K562 (cell line): ENCODE measurements at regions not wholly inside any gene's neighbourhood (a gene's known extent, or its start where the extent isn't known, plus 50 kb on each side); places are given as distances from the start of the nearest gene placed in this dataset.

ENCODE experiments used
- ARID1B ChIP-seq: fragments of 450-650 bp; IDR thresholded peaks from 2 replicates; pipeline ENCODE4 v1.6.1; 2016; ENCODE audit warnings: antibody characterized with exemption, mild to moderate bottlenecking, inconsistent platforms
- E2F3 ChIP-seq: fragments of 250-450 bp; sonication (Bioruptor Pico); IDR thresholded peaks from 2 replicates; pipeline ENCODE4 v1.4.0; 2020; ENCODE audit warnings: mild to moderate bottlenecking
- HDGF ChIP-seq: fragments of 450-650 bp; IDR thresholded peaks from 2 replicates; pipeline ENCODE4 v1.6.1; 2016
- MGA ChIP-seq: fragments of 450-650 bp; IDR thresholded peaks from 2 replicates; pipeline ENCODE4 v1.6.1; 2016; ENCODE audit warnings: mild to moderate bottlenecking, moderate library complexity
- MYC ChIP-seq, 2 experiments: fragments of 250-450 bp in 1 of 2; sonication (Bioruptor Pico) in 1 of 2; IDR thresholded peaks; 2 replicates each; pipeline versions ENCODE4 v1.5.1 to v1.6.1; 2012 to 2021; ENCODE audit warnings: low read depth in 2 of 2, borderline replicate concordance in 1 of 2, improper control_type of control experiment in 1 of 2, low read length in 1 of 2, mild to moderate bottlenecking in 1 of 2, moderate library complexity in 1 of 2
- NR1H2 ChIP-seq: sonication (generic); formaldehyde crosslinking; IDR thresholded peaks from 2 replicates; pipeline ENCODE4 v1.4.0; 2020; ENCODE audit warnings: mild to moderate bottlenecking, missing genetic modification reagents
- PHTF2 ChIP-seq: fragments of 250-450 bp; sonication (Bioruptor Pico); IDR thresholded peaks from 2 replicates; pipeline ENCODE4 v1.5.0; 2021; ENCODE audit warnings: mild to moderate bottlenecking
- ZNF639 ChIP-seq, 2 experiments: fragments of 200-800 bp in 1 of 2; sonication (Bioruptor generic) in 1 of 2; sonication (generic) in 1 of 2; formaldehyde crosslinking in 1 of 2; IDR thresholded peaks in 1 of 2; conservative IDR thresholded peaks in 1 of 2; 2 replicates each; pipeline versions ENCODE4 v1.5.0 to v1.6.1; 2016 to 2020; ENCODE audit warnings: missing compliant biosample characterization in 1 of 2, missing genetic modification characterization in 1 of 2, missing genetic modification reagents in 1 of 2

GRCh38 chr9:88898039-88898720 lies 93.1 kb upstream of the S1PR3 start (continued):
- TF ChIP-seq MGA (peak; percentile 47), PHTF2 (CRISPR knock-in tag) (no peak), ARID1B (no peak), E2F3 (CRISPR knock-in tag) (no peak), NR1H2 (CRISPR knock-in tag) (no peak), HDGF (no peak), ZNF639 (CRISPR knock-in tag; conservative IDR thresholded peaks at IDR 0.05 in 1 of 2, IDR thresholded peaks at IDR 0.05 in 1 of 2) (no peak), MYC (IDR thresholded peaks at IDR 0.05; ENCODE audit: low read depth, low read length) (peak; percentile 17; the same call in 1 of the 2 replicates), MYC (CRISPR knock-in tag; IDR thresholded peaks at IDR 0.05; ENCODE audit: borderline replicate concordance, low read depth) (no peak)
- TF ChIP-seq, all 486 proteins: peak for 3
